ENCODE measurements at regions not wholly inside any gene's neighbourhood (a gene's known extent, or its start where the extent isn't known, plus 50 kb on each side); places are given as distances from the start of the nearest gene placed in this dataset.

DNA sequence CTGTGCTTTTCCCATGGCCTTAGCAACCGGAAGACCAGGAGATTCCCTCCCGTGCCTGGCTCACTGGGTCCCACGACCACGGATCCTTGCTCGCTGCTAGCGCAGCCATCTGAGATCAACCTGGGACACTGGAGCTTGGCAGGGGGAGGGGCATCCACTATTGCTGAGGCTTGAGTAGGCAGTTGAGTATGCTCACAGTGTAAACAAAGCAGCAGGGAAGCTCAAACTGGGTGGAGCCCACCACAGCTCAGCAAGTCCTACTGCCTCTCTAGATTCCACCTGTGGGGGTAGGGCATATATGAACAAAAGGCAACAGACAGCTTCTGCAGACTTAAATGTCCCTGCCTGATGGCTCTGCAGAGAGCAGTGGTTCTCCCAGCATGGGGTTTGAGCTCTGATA, 697.0 kb downstream of the SORCS1 start:
- no peaks in the 10 kb centered on the region for H3K79me2 ChIP-seq (ENCODE audit: low read length)
- H3K9ac ChIP-seq (ENCODE audit: low read length), result no peak overlapping the region
- H3K9me3 ChIP-seq (ENCODE audit: insufficient read depth, low read length), result no peaks in the 10 kb centered on the region
- no peak overlapping the region for H3K27ac ChIP-seq (ENCODE audit: low read length)
- no peaks in the 10 kb centered on the region for H3K36me3 ChIP-seq (replicated peaks; ENCODE audit: low read depth, low read length)
- H3K4me3 ChIP-seq (ENCODE audit: low read length), result no peak overlapping the region
- TF ChIP-seq CTCF (IDR thresholded peaks at IDR 0.05; ENCODE audit: low read depth, low read length) (no peak), EZH2phosphoT487 (IDR thresholded peaks at IDR 0.05; ENCODE audit: low read depth) (no peak)
- H3K4me1 ChIP-seq (ENCODE audit: low read length), result no peaks in the 10 kb centered on the region
- no peaks in the 10 kb centered on the region for H4K20me1 ChIP-seq (ENCODE audit: insufficient read depth, low read length)
- H2AFZ ChIP-seq (ENCODE audit: low read depth, low read length), result no peak overlapping the region
- H3K27me3 ChIP-seq (ENCODE audit: low read depth, low read length), result no peaks in the 10 kb centered on the region
- no peak overlapping the region for H3K4me2 ChIP-seq (ENCODE audit: low read length)

DNA sequence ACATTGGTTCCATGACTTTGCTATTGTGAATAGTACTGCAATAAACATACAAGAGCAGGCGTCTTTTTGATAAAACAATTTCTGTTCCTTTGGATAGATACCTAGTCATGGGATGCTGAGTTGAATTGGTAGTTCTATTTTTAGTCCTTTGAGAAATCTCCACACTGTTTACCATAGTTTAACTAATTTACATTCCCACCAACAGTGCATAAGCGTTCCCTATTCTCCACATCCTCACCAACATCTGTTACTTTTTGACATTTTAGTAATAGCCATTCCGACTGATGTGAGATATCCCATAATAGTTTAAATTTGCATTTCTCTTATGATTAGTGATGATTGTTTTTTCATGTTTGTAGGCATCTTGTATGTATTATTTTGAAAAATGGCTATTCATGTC, 707.0 kb downstream of the SORCS1 start:
- H3K9ac ChIP-seq (ENCODE audit: low read length), result no peak overlapping the region
- H3K4me2 ChIP-seq (ENCODE audit: low read length), result no peak overlapping the region
- no peaks in the 10 kb centered on the region for H3K27me3 ChIP-seq (ENCODE audit: low read depth, low read length)
- H4K20me1 ChIP-seq (ENCODE audit: insufficient read depth, low read length), result no peaks in the 10 kb centered on the region
- no peak overlapping the region for H2AFZ ChIP-seq (ENCODE audit: low read depth, low read length)
- H3K4me3 ChIP-seq (ENCODE audit: low read length), result no peak overlapping the region
- H3K36me3 ChIP-seq (replicated peaks; ENCODE audit: low read depth, low read length), result no peaks in the 10 kb centered on the region
- no peak overlapping the region for H3K27ac ChIP-seq (ENCODE audit: low read length)
- no peaks in the 10 kb centered on the region for H3K79me2 ChIP-seq (ENCODE audit: low read length)
- no peaks in the 10 kb centered on the region for H3K4me1 ChIP-seq (ENCODE audit: low read length)
- no peak for TF ChIP-seq CTCF (IDR thresholded peaks at IDR 0.05; ENCODE audit: low read depth, low read length)
- TF ChIP-seq EZH2phosphoT487 (IDR thresholded peaks at IDR 0.05; ENCODE audit: low read depth), result no peak
- H3K9me3 ChIP-seq (ENCODE audit: insufficient read depth, low read length), result no peaks in the 10 kb centered on the region

DNA sequence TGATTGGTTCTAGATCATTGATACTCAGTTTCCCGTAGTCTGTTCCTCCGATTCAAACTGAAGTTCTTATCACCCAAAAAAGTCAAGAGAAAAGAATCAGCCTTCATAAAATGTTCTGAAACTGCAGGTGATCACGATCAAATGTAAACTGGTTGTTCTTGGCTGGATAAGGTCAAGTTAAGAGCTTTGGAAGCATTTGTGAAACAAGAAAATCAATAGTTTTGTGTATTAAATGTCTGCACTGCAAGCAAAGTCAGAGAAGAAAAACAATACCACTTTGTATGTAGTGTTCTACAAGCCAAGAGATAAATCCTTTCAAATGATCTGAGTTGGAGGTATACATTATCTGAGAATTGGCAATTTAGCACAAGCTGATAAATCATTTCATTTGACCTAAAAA, 710.3 kb downstream of the SORCS1 start:
- H3K9me3 ChIP-seq (ENCODE audit: insufficient read depth, low read length), result no peaks in the 10 kb centered on the region
- no peaks in the 10 kb centered on the region for H3K36me3 ChIP-seq (replicated peaks; ENCODE audit: low read depth, low read length)
- no peak overlapping the region for H3K4me2 ChIP-seq (ENCODE audit: low read length)
- H3K4me3 ChIP-seq (ENCODE audit: low read length), result no peak overlapping the region
- no peak overlapping the region for H2AFZ ChIP-seq (ENCODE audit: low read depth, low read length)
- H4K20me1 ChIP-seq (ENCODE audit: insufficient read depth, low read length), result no peaks in the 10 kb centered on the region
- no peaks in the 10 kb centered on the region for H3K4me1 ChIP-seq (ENCODE audit: low read length)
- H3K9ac ChIP-seq (ENCODE audit: low read length), result no peak overlapping the region
- no peak for TF ChIP-seq EZH2phosphoT487 (IDR thresholded peaks at IDR 0.05; ENCODE audit: low read depth)
- no peak for TF ChIP-seq CTCF (IDR thresholded peaks at IDR 0.05; ENCODE audit: low read depth, low read length)
- no peak overlapping the region for H3K27ac ChIP-seq (ENCODE audit: low read length)
- H3K79me2 ChIP-seq (ENCODE audit: low read length), result no peaks in the 10 kb centered on the region
- no peaks in the 10 kb centered on the region for H3K27me3 ChIP-seq (ENCODE audit: low read depth, low read length)

- Histone ChIP-seq H3K4me1 (ENCODE audit: low read length) (no peaks in the 10 kb centered on the region), H3K9me3 (ENCODE audit: insufficient read depth, low read length) (no peaks in the 10 kb centered on the region), H2AFZ (ENCODE audit: low read depth, low read length) (no peak overlapping the region), H3K4me3 (ENCODE audit: low read length) (no peak overlapping the region), H3K9ac (ENCODE audit: low read length) (no peak overlapping the region), H3K79me2 (ENCODE audit: low read length) (no peaks in the 10 kb centered on the region), H3K27ac (ENCODE audit: low read length) (no peak overlapping the region), H3K27me3 (ENCODE audit: low read depth, low read length) (no peaks in the 10 kb centered on the region), H3K4me2 (ENCODE audit: low read length) (no peak overlapping the region), H3K36me3 (replicated peaks; ENCODE audit: low read depth, low read length) (no peaks in the 10 kb centered on the region), H4K20me1 (ENCODE audit: insufficient read depth, low read length) (no peaks in the 10 kb centered on the region)
- TF ChIP-seq CTCF (IDR thresholded peaks at IDR 0.05; ENCODE audit: low read depth, low read length) (no peak), EZH2phosphoT487 (IDR thresholded peaks at IDR 0.05; ENCODE audit: low read depth) (no peak)
Observed at GRCh38 chr10:106450966-106451365, 713.5 kb downstream of the SORCS1 start.

Data from OCI-LY3 (cell line).